COR-L47 (cell line): ENCODE measurements at regions not wholly inside any gene's neighbourhood (a gene's known extent, or its start where the extent isn't known, plus 50 kb on each side); places are given as distances from the start of the nearest gene placed in this dataset.
A peak's percentile ranks its signal among the peaks of the same experiment; 100 is the strongest.

ENCODE experiments used
- DNase-seq: peaks from one replicate; lab custom pipeline; 2025; lab: John Stamatoyannopoulos, UW

DNA sequence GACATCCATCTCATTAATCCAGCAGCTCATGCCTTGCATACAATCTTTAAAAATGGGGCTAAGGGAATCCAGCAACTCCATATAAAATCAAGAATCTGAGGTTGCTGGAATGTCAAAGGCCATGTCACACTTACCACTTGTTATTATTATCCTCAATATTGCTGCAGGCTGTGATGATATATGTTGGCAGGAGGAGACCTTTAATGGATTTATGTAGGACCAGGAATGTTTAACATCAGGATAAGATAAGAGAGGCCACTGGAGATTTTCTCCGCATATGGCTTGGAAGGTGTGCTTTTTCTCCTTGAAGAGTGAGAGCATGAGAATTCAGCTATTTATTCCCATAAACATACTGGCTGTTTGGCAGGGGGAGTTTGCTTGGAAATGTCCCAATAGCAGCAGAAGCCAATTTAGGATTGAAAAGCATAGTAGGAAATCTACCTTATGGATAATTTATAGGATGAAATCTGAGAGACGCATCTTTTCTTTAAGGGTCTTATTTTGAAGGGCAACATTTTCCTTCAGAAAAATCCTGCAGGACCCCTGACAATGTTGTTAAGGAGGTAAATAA is 481.4 kb downstream of the AGTPBP1 start:
- no peak for DNase-seq

DNA sequence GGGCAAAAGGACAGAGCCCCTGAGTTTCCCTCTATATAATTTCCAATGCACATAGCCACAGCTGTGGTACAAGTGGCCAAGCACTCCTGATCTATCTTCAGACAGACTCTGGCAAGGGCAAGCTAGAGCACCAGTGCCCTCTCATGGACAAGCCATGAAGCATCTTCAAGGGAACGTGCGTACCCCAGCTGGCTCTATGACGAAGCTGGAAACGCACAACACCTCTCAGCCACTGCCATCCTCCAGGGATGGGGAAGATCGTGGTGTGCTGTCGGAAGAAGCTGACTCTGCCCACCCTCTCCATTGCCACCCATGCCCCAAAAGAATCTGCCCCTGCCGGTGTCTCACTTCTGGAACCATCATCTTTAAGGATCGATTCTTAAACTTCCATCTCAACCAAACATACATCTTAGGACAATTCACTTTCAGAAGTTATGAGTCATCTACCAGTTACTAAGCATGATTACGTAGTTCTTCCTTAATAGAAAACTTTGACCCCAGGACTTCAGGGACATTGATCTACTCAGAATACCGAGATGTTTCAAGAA is 482.9 kb downstream of the AGTPBP1 start:
- peak; percentile 65 for DNase-seq

DNA sequence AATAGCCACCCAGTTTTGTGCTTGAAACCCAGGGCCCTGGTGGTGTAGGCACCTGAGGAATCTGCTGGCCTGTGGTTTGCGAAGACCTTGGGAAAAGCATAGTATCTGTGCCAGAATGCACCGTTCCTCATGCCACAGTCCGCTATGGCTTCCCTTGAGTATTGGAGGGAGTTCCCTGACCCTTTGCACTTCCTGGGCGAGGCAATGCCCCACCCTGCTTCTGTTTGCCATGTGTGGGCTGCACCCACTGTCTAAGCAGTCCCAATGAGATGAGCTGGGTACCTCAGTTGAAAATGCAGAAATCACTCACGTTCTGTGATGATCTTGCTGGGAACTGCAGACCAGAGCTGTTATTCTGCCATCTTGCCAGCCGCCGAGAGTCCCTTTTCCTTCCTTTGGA is 483.5 kb downstream of the AGTPBP1 start:
- DNase-seq: no peak

DNA sequence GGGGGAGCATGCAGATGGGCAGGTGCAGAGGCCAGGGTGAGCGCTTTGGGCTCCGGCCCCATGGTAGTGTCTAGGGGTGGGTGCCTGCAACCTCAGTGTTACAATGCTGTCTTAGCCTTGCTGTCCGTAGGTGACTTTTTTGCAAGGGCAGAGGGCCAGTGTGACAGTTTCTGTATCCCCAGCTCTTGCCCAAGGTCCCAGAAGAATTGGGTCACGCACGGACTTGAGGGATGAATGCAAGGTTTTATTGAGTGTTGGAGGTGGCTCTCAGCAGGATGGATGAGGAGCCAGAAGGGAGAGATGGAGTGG is 492.5 kb downstream of the AGTPBP1 start:
- DNase-seq: no peak

DNA sequence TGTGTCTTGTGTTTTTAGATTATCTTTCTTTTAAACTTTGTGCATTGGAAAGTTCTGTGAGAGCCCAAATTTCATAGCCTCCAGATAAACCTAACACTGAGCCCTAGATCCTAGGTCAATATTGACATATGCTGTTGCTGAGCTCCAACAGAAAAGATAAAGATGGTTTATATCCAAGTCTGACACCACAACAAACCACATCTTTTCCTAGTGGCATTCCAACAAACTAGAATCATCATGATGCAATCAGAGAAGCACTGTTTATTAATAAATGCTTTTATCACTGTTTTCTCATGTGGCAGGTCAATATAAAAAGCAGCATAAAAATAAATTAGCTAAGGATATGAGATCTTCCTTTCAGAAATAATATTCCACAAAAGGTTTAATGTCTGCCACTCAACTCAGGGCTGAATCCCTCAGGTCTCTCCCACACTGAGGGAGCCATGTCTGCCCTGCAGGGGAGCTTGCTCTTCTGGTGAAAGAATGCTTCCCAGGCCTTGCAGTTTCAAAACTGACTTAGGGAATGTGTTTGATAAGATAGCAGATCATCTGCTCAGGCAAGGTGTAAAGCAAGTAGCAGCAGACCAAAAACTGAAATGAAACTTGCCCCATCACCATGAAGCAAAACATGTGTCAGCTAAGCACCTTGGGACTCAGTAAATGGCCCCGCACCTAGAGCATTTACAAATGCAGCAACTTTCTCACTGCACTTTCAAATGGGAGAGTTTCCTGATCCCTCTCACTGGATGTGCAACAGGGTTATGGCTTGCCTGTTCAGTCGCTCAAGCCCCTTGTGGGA is 493.0 kb downstream of the AGTPBP1 start:
- no peak for DNase-seq

- DNase-seq: no peak
These were observed 495.2 kb downstream of the AGTPBP1 start for GRCh38 chr9:85246541-85246940.

DNA sequence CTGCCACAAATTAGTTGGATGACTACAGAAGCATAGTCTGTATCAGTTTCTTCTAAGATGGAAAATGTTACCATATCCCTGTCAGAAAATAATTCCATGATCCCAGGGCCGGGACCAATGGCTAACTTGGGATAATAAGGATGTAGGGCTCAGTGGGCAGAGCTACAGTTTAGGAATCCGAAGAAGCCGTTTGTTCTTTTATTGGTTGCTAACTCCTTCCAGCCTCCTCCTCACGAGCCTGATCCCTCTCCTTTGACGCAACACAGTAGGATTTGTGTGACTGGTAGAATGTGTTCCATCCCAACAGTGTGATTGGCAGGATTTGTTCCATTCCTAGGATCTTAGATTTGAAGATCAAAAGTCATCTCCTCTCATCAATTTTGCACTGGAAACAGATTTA is 496.9 kb downstream of the AGTPBP1 start:
- no peak for DNase-seq

- no peak for DNase-seq
These were observed 497.8 kb downstream of the AGTPBP1 start for GRCh38 chr9:85243977-85244376.

DNA sequence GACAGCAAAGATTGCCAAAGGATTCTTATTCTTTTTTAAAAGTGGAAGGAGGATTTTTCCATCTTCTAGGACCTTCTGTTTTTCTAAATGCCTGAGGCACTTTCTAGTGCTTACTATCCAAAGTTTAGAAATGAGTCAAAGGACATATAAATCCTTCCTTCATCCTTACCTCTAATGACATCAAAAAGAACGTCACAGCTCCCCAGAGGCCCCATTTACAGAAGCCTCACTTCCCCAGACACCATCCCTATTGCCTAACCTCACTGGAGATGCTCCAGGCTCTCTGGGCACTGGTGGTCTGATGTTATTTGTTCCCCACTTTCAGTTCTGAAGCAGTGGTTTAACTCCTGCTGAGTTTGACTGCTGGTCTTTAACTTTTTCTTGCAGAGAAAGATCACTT is 504.3 kb downstream of the AGTPBP1 start:
- no peak for DNase-seq

- no peak for DNase-seq
These were observed 511.7 kb downstream of the AGTPBP1 start for GRCh38 chr9:85230081-85230480.

DNA sequence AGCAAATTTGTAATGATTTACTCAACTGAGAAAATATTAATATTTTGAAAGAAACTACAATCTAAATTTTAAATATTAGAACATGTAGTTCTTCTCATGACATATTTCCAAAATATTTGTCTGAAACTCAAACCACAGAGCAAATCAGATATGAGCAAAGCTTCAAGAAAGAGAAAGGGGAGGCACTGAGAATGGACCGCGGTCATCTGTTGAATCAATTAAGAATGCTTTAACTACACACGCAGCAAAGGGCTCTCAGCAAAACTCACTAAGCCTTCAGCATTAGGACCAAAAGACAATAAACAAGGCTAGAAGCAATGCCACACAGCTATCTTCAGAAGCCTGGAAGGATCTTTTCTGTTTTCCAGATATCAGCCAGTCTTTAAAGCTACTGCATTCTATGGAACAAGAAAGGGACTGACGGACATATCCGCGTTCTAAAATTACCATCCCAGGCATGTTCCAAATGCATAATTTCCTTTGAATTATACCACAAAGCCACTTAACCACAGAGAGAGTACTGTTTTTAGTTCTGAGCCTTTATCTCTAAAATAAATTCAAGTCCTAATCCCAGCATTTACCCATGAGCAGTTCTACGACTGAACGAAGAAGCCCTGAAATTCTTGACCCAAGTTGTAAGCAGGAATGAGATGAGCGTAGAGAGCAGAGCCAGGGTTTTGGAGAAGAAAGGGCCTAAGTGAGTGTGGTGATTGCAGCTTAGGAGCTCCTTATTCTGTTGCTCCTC is 513.5 kb downstream of the AGTPBP1 start:
- no peak for DNase-seq

GRCh38 chr9:85225180-85225579 is 516.6 kb downstream of the AGTPBP1 start:
- DNase-seq: no peak

- DNase-seq: no peak
These were observed 517.0 kb downstream of the AGTPBP1 start for GRCh38 chr9:85224729-85225128.

GRCh38 chr9:85224301-85224700 is 517.5 kb downstream of the AGTPBP1 start:
- no peak for DNase-seq

- no peak for DNase-seq
These were observed 518.1 kb downstream of the AGTPBP1 start for GRCh38 chr9:85223506-85224125.

DNA sequence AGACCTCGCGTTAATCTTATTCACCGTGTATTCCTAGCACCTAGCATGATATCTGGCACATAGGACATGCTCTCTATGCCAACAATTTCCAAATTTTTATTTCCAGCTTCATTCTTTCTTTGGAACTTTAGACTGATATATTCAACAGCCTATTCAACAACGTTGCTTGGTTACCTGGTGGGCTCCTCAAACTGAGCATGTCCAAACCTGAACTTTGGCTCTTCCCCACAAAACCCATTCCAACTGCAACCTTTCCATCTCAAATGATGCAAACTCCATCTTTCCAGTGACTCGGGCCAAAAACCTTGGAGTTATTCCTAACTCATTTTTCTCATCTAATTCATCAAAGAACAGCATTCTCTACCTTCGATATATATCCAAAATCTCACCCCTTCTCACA is 525.2 kb downstream of the AGTPBP1 start:
- no peak for DNase-seq

- DNase-seq: no peak
These were observed 525.8 kb downstream of the AGTPBP1 start for GRCh38 chr9:85215961-85216360.

- DNase-seq: no peak
These were observed 526.3 kb downstream of the AGTPBP1 start for GRCh38 chr9:85215416-85215815.

DNA sequence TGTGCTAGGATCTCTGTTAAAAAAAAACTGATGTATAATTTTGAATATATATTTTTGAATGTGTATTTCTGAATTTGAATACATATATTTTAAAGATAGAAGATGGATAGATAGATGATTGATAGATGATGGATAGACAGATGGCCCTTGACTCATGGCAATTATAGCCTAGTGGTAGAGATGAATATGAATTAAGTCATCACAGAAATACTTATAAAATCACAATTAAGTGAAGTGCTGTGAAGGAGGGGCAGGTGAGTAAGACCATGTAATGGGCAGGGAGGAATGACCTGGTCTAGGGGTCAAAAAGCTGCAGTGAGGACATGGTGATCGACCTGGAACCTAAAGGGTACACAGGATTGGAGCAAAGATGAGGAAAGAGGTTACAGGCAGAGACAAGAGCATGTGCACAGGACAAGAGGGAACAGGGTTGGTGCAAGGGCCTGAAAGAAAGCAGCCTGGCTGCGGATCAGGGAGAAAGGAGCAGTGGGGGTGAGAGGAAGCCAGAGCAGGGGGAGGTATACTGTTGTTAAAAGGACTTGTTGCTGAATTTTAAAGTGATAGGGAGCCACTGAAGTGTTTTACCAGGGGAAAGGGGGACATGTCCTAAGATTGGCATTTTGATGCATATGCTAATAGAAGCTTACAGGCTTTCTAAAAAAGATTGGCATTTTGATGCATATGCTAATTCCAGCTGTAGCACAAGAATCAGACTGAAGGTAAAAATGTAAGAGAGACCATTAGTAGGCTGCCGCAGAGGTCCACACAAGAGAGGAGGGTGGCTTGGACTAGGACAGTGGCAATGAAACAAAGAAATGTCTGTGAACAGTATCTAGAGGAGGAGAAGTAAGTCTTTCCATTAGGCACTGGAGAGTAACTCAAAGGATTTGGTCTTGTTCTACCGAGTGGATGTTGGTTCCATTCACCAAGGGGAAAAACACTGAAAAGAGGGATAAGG is 527.8 kb downstream of the AGTPBP1 start:
- DNase-seq: no peak

DNA sequence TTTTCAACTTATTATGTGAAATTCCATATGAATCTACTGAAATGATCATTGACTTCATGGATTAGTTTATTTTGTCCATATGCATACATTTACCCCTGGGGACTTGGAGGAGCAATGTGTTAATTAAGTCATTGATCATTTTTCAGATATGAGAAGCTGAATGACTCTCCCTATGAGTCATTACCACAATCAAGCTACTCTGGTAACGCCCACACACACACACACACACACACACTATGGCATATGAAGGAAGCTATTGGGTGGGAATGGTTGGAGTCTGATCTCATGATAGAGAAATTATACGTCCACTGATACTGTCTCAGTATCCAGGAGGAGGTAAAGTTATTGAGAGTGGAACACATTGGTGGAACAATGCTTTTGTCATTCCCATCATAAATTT is 528.9 kb downstream of the AGTPBP1 start:
- DNase-seq: no peak

DNA sequence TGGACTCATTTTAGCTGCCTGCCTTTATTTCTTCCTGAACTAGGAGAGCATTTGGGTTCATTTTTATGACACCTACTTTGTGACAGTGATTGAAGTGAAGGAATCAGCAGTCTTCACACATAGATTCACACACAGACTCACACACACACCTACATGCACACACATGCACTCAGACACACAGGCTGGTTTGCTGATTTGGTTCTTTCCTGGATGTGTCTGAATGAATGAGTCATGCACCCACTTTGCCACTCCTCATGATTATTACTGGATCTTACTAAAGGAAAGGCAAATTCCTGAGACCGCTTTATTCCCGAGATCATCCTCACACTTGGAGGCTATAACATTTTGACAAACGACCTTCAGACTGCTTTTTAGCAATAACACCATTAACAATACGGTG is 529.5 kb downstream of the AGTPBP1 start:
- no peak for DNase-seq
